ENCODE measurements at regions not wholly inside any gene's neighbourhood (a gene's known extent, or its start where the extent isn't known, plus 50 kb on each side); places are given as distances from the start of the nearest gene placed in this dataset.

GRCh38 chr6:26164120-26164505 is 76.9 kb downstream of the HFE start:
- no peak overlapping the region for H3K27ac ChIP-seq
- TF ChIP-seq ZFX (IDR thresholded peaks at IDR 0.05; ENCODE audit: borderline replicate concordance) (no peak), CTCF (IDR thresholded peaks at IDR 0.05) (no peak)

GRCh38 chr6:26165261-26165790 is 78.1 kb downstream of the HFE start:
- no peak overlapping the region for H3K27ac ChIP-seq
- no peak for TF ChIP-seq ZFX (IDR thresholded peaks at IDR 0.05; ENCODE audit: borderline replicate concordance)
- no peak for TF ChIP-seq CTCF (IDR thresholded peaks at IDR 0.05)

GRCh38 chr6:26170181-26170580 is 83.0 kb downstream of the HFE start:
- H3K27ac ChIP-seq = no peak overlapping the region
- TF ChIP-seq CTCF (IDR thresholded peaks at IDR 0.05) (no peak), ZFX (IDR thresholded peaks at IDR 0.05; ENCODE audit: borderline replicate concordance) (no peak)

GRCh38 chr6:26170951-26171841 is 84.0 kb downstream of the HFE start:
- no peak for TF ChIP-seq CTCF (IDR thresholded peaks at IDR 0.05)
- TF ChIP-seq ZFX (IDR thresholded peaks at IDR 0.05; ENCODE audit: borderline replicate concordance) = no peak
- H3K27ac ChIP-seq = no peak overlapping the region

GRCh38 chr6:26172608-26172968 is 85.4 kb downstream of the HFE start:
- no peak overlapping the region for H3K27ac ChIP-seq
- TF ChIP-seq ZFX (IDR thresholded peaks at IDR 0.05; ENCODE audit: borderline replicate concordance) (no peak), CTCF (IDR thresholded peaks at IDR 0.05) (no peak)

GRCh38 chr6:26173836-26174145 is 86.6 kb downstream of the HFE start:
- TF ChIP-seq CTCF (IDR thresholded peaks at IDR 0.05) = no peak
- TF ChIP-seq ZFX (IDR thresholded peaks at IDR 0.05; ENCODE audit: borderline replicate concordance) = no peak
- H3K27ac ChIP-seq = no peak overlapping the region

GRCh38 chr6:26175033-26175427 is 87.8 kb downstream of the HFE start:
- TF ChIP-seq CTCF (IDR thresholded peaks at IDR 0.05) = no peak
- TF ChIP-seq ZFX (IDR thresholded peaks at IDR 0.05; ENCODE audit: borderline replicate concordance) = no peak
- no peak overlapping the region for H3K27ac ChIP-seq

Data from 22Rv1 (cell line).